Activated naive CD4-positive, alpha-beta T cell treated with anti-CD3 and anti-CD28 coated beads for 36 hours (primary cell): ENCODE measurements at regions not wholly inside any gene's neighbourhood (a gene's known extent, or its start where the extent isn't known, plus 50 kb on each side); places are given as distances from the start of the nearest gene placed in this dataset.

Source experiments
- CTCF ChIA-PET: fragments of 350-600 bp; sonication (Branson Sonifier 250); formaldehyde crosslinking; loops from one replicate; lab custom pipeline; 2021; ENCODE audit warnings: antibody characterized with exemption; lab: Charles Lee
- DNase-seq: peaks from one replicate; pipeline ENCODE4 v3.0.0-alpha.2; 2020
- H3K27ac Mint-ChIP-seq: one replicate; pipeline ENCODE4 v1.8.0; 2021; ENCODE audit warnings: mild to moderate bottlenecking, mixed read lengths
- H3K27me3 Mint-ChIP-seq: one replicate; pipeline ENCODE4 v1.8.0; 2021; ENCODE audit warnings: low read depth, mixed read lengths
- H3K36me3 Mint-ChIP-seq: one replicate; pipeline ENCODE4 v1.8.0; 2021; ENCODE audit warnings: low read depth, mixed read lengths
- H3K4me1 Mint-ChIP-seq: one replicate; pipeline ENCODE4 v1.8.0; 2021; ENCODE audit warnings: low read depth, mixed read lengths
- H3K4me3 Mint-ChIP-seq: one replicate; pipeline ENCODE4 v1.8.0; 2021; ENCODE audit warnings: mild to moderate bottlenecking, moderate library complexity, mixed read lengths
- H3K9me3 Mint-ChIP-seq: one replicate; pipeline ENCODE4 v1.8.0; 2021; ENCODE audit warnings: mixed read lengths
- intact Hi-C: fragments of 100-400 bp; cut with micrococcal nuclease; formaldehyde crosslinking; loops from one replicate; pipeline ENCODE4 v1.15.1; 2023

DNA sequence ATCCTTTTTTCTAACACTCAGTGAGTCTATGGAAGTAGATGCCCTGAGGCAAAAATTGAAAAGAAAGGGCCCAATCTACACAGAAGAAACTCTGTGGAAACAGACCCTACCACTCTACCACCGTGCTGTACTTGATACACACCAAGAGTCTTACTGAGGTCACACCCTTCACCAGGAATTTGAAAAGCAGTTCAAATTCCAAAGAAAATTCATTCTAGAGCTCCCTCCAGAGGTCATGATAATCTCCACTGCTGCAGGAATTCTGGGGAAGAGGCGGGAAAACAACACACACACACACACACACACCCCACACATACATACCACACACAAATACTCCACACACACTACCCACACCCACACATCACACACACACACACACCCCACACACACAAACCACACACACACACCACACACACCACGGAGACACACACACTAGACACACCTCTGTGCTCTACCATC is 336.8 kb downstream of the HDGFL1 start:
- intact Hi-C loops: no loop called here
- no peak overlapping the region for H3K4me3 Mint-ChIP-seq
- CTCF ChIA-PET: interaction anchor here (0.7 kb wide), 1 partner anchor 178 kb away, joined by 3 read pairs; no protein-coding TSS in a partner anchor
- H3K27ac Mint-ChIP-seq: no peak overlapping the region
- H3K9me3 Mint-ChIP-seq: no peaks in the 10 kb centered on the region
- no peak for DNase-seq
- no peaks in the 10 kb centered on the region for H3K36me3 Mint-ChIP-seq
- H3K27me3 Mint-ChIP-seq: no peaks in the 10 kb centered on the region
- H3K4me1 Mint-ChIP-seq: no peaks in the 10 kb centered on the region

DNA sequence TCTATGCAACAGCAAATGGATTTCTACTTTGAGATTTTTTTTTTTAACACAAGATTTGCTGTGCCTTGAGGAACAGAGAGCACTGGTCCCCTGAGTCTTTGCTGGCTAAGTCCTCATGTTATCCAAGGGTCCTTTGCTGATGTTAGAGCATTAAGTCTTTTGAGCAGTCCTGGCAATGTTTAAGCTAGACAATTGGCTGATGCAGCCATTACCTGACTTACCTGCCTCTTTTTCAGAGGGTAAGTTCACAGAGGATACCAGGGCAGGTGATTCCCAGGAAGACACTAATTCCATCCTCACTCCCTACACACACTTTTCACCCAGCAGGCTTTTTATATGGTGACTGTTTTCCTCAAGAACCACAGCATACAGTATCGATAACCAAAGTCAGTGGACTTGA is 337.7 kb downstream of the HDGFL1 start:
- Mint-ChIP-seq H3K4me1 (no peaks in the 10 kb centered on the region), H3K9me3 (no peaks in the 10 kb centered on the region), H3K27me3 (no peaks in the 10 kb centered on the region), H3K36me3 (no peaks in the 10 kb centered on the region), H3K4me3 (no peak overlapping the region), H3K27ac (no peak overlapping the region)
- CTCF ChIA-PET: interaction anchor here (0.7 kb wide), 2 partner anchors 179 to 1457 kb away, joined by 3 read pairs; no protein-coding TSS in a partner anchor
- DNase-seq: no peak
- intact Hi-C loops: no loop called here

DNA sequence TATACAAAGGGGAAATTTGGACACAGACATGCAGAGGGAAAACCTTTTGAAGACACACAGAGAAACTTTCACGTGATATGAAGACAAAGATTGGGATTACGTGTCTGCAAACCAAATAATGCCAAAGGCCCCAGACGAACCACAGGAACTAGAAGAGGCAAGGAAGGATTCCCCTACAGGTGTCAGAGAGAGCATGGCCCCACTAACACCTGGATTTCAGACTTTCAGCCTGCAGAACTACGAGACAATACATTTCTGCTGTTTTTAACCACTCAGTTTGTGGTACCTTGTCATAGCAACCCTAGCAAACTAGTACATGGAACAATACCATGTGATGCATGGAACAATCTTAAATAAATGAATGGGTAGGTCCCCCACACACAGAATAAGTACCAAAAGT is 341.0 kb downstream of the HDGFL1 start:
- Mint-ChIP-seq H3K27ac (no peak overlapping the region), H3K27me3 (no peaks in the 10 kb centered on the region), H3K4me1 (no peaks in the 10 kb centered on the region), H3K4me3 (no peak overlapping the region), H3K36me3 (no peaks in the 10 kb centered on the region), H3K9me3 (no peaks in the 10 kb centered on the region)
- intact Hi-C loops: no loop called here
- DNase-seq: no peak
- CTCF ChIA-PET: no interaction called here

DNA sequence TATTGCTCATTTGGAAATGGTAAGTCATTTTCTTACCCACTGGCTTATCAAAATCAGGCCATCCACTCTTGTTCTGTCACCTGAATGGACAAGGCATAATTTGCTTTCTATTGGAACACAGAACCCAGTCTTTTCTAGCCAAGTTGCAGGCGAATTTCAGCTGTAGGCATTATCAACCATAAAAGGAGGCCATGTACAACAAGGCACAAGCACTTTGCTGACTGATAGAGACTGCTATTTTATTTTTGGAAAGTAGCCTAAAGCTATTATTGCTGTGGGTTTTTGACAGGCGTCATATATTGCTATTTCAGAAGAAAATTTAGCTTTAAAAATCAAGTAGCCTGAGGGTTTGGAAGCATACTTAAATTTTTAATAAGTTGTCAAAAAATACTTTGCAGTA is 344.2 kb downstream of the HDGFL1 start:
- no peaks in the 10 kb centered on the region for H3K9me3 Mint-ChIP-seq

DNA sequence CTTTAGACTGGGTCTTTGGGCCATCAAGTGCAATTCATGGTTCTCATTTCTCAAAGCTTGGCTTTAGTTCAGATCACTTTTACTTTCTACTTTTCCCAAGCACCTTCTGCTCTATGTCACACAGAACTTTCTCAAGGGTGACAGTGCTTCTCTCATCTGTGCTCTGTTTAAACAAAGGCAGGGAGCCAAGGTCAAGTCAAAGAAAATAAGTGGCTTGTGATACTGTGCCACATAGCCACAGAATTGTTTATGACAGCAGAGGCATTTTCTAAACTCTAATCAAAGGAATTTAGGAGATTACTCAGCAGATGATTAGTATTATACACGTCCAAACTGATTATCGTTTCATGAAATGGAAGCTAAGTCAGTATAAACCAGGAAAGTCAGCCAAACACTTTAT is 348.0 kb downstream of the HDGFL1 start:
- H3K27ac Mint-ChIP-seq: no peak overlapping the region
- CTCF ChIA-PET: no interaction called here
- intact Hi-C loops: no loop called here
- no peak overlapping the region for H3K4me3 Mint-ChIP-seq
- no peaks in the 10 kb centered on the region for H3K36me3 Mint-ChIP-seq
- no peaks in the 10 kb centered on the region for H3K27me3 Mint-ChIP-seq
- H3K9me3 Mint-ChIP-seq: no peaks in the 10 kb centered on the region
- H3K4me1 Mint-ChIP-seq: no peaks in the 10 kb centered on the region
- DNase-seq: no peak

More for the DNA sequence above, 344.2 kb downstream of the HDGFL1 start:
- CTCF ChIA-PET: no interaction called here
- Mint-ChIP-seq H3K4me1 (no peaks in the 10 kb centered on the region), H3K27ac (no peak overlapping the region), H3K4me3 (no peak overlapping the region), H3K27me3 (no peaks in the 10 kb centered on the region), H3K36me3 (no peaks in the 10 kb centered on the region)
- DNase-seq: no peak
- intact Hi-C loops: no loop called here

DNA sequence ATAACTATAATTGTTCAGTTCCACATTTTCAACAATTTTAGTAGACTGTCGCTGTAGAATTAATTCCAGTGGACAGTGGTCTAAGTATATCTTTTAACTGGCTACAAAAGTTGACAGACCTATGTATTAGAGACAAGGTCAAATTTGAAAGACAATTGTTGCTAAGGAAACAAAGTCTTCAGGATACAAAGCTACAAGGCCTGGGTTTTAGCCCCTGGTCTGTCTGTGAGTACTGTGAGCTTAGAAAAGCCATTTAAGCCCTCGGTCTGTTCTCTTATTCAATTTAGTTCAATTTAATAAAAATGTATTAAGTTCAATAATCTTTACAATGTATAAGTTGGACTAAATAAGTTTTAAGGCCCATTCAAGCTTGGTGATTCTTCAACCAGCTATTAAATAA is 352.5 kb downstream of the HDGFL1 start:
- H3K27ac Mint-ChIP-seq: no peak overlapping the region
- no peaks in the 10 kb centered on the region for H3K27me3 Mint-ChIP-seq
- no peaks in the 10 kb centered on the region for H3K4me1 Mint-ChIP-seq
- intact Hi-C loops: no loop called here
- H3K36me3 Mint-ChIP-seq: no peaks in the 10 kb centered on the region
- no peak overlapping the region for H3K4me3 Mint-ChIP-seq
- H3K9me3 Mint-ChIP-seq: no peaks in the 10 kb centered on the region
- DNase-seq: no peak
- CTCF ChIA-PET: no interaction called here

DNA sequence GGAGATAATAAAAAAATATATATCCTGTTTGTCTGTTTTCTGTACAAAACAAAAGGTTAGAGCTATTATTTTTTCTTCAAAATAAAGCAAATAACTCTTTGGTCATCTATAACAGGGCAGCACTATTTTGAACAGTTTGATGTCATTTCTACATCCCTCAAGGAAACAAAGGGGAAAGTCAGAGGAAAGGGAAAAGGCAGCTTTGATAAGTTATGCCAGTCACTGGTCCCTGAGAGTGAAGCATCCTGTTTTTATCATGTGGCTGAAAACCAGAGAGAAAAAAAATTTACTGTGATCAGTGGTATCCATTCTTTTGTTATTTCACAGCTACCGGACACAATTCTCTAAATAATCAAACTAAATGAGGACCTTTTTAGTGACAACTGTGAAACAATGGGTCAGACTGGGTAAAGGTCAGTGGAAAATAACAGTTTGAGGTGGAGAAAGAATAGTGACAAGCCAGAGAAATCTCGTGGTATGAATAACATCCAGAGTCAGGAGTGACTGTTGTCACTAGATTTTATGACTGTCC is 356.0 kb downstream of the HDGFL1 start:
- H3K27me3 Mint-ChIP-seq: no peaks in the 10 kb centered on the region
- DNase-seq: no peak
- no peaks in the 10 kb centered on the region for H3K4me1 Mint-ChIP-seq
- intact Hi-C loops: no loop called here
- no peaks in the 10 kb centered on the region for H3K36me3 Mint-ChIP-seq
- CTCF ChIA-PET: no interaction called here
- H3K9me3 Mint-ChIP-seq: no peaks in the 10 kb centered on the region
- no peak overlapping the region for H3K27ac Mint-ChIP-seq
- no peak overlapping the region for H3K4me3 Mint-ChIP-seq

DNA sequence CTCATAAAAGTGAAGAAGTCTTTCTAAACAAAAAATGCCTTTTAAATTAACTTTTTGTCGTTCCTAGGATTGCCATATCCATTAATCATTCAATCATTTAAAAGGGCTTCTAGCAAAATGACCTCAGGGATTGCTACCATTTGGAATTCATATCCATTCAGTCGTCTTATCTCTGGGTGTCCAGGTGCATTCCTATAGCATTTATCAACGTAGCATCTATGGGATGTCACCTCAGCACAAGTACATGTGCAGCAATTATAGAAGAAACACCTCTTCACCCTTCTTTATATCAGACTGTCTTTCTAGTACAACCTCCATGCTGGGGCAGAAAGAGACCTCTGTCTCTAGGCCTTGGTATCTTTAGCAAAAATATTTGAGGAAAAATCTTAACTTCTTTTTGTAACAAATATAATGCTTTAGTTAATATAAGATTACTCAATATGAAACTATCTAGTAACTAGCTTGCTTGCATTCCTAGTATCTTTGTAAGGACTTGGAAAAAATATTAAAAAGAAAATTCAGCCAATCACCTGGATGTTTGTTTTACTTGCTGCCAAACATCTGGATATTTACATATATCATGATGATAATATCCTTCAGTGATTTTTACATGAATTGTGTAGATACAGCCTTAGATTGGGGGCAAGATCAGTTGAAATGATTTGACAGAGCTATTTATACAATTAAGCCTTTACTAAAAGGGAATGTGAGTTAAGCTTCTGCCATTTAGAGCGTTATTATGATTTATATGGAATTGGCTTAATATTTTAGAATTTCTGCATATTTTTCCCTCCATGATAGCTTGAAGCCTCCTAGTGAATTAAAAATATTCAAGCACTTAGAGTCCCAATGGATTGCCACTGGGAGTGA is 356.8 kb downstream of the HDGFL1 start:
- Mint-ChIP-seq H3K9me3 (no peaks in the 10 kb centered on the region), H3K36me3 (no peaks in the 10 kb centered on the region), H3K4me3 (no peak overlapping the region), H3K4me1 (no peaks in the 10 kb centered on the region), H3K27me3 (no peaks in the 10 kb centered on the region), H3K27ac (no peak overlapping the region)
- CTCF ChIA-PET: no interaction called here
- intact Hi-C loops: no loop called here
- no peak for DNase-seq

DNA sequence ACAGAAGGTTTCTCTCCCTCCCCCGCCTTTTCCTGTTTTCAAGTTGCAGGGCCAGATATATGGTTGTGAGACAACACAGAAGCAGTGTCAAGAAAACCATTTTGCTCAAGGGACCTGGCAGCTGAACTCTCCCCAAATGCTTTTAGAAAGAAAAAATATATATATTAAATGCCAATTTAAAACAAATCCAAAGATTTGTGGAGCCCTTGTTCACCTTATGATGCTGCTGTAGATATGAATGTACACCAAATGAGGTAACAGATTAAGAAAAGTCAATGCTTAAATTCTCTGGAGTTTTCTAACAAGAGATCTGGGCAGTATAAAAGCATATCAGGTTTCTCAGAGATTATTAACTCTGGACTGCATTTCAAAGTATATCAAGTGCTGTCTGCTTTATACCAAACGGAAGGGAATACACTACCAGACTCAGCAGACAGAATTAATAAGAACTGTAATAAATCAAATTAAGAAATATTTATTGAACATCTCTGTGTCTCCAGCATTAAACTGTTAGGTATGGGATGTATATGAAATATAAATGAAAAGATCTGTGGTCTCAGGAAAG is 357.5 kb downstream of the HDGFL1 start:
- no peak for DNase-seq
- no peaks in the 10 kb centered on the region for H3K36me3 Mint-ChIP-seq
- CTCF ChIA-PET: no interaction called here
- H3K4me3 Mint-ChIP-seq: no peak overlapping the region
- intact Hi-C loops: no loop called here
- H3K4me1 Mint-ChIP-seq: no peaks in the 10 kb centered on the region
- H3K27me3 Mint-ChIP-seq: no peaks in the 10 kb centered on the region
- no peak overlapping the region for H3K27ac Mint-ChIP-seq
- H3K9me3 Mint-ChIP-seq: no peaks in the 10 kb centered on the region

DNA sequence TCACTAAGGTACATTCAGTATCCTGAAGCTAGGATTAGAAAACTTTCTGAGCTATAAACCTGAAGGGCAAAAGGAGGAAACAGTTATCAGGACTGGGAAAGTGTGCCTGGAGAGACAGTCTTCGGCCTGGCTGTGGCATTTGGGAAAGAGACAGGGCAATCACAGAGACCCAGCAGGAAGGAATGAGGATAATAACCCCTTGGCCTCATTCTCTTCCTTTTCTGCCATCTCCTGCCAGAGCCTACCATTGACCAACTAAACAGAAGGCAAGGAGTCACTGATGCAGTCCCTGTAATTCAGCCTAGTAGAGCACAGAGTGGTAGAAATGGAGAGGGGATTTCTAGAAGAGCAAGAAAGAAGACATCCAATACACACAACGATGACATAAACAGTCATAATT is 359.4 kb downstream of the HDGFL1 start:
- intact Hi-C loops: no loop called here

DNA sequence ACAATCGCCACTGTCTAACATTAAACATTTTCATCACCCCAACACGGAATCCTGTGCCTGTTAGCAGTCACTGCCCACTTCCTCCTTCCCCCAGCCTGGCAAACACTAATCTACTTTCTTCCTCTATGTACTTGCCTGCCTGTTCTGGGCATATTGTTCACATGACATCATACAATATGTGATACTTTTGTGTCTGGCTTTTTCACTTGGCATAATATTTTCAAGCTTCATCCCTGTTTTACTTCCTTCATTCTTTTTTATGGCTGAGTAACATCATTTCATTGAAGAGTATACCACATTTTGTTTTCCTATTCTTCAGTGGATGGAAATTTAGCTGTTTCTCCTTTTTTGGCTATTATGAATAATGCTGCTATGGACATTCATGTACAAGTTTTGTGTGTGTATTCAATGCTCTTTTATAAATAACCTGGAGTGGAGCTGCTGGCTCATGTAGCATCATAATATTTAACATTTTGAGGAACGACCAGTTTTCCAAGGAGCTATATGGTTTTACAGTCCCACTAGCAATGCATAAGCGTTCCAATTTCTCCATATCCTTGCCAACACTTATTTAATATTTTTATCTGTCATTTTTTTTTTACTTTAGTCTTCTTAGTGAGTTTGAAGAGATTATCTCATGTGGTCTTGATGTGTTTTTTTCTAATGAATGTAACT is 360.1 kb downstream of the HDGFL1 start:
- H3K4me3 Mint-ChIP-seq: no peak overlapping the region
- H3K9me3 Mint-ChIP-seq: no peaks in the 10 kb centered on the region
- no peaks in the 10 kb centered on the region for H3K4me1 Mint-ChIP-seq
- no peaks in the 10 kb centered on the region for H3K36me3 Mint-ChIP-seq
- H3K27ac Mint-ChIP-seq: no peak overlapping the region
- no peak for DNase-seq
- intact Hi-C loops: no loop called here
- CTCF ChIA-PET: no interaction called here
- no peaks in the 10 kb centered on the region for H3K27me3 Mint-ChIP-seq

More for the DNA sequence above, 359.4 kb downstream of the HDGFL1 start:
- Mint-ChIP-seq H3K9me3 (no peaks in the 10 kb centered on the region), H3K27me3 (no peaks in the 10 kb centered on the region), H3K27ac (no peak overlapping the region), H3K36me3 (no peaks in the 10 kb centered on the region), H3K4me1 (no peaks in the 10 kb centered on the region), H3K4me3 (no peak overlapping the region)
- CTCF ChIA-PET: no interaction called here
- no peak for DNase-seq

DNA sequence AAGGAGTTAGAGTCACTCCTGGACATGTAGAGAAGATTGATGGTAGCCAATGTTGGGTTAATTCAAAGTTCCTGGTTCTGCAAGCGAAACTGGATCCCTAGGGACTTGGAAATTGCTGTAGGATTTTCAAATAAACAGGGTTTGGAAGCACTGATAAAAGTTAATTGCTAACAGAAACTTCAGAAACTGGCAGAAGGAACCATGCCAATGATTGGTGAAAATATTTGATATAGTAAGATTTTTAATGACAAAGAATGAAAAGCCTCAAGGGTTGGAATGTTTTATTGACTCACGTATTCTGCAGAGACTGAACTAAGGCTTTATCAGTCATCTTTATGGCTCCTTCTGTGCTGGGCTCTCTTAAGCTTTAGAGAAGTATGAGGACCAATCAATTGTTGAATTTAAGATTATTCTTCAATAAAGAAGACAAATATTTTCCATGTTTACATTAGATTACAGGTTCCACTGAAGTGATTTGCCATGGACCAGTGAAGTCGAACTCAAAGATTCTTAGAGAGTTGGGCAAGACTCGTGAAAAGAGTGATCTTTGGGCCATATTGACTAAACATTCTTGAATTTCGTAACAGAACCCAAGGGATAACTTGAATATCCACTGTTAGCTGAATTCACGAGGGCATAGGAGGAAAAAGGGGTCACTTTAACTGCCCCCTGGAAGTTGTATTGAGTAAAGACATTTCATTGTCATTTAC is 371.4 kb downstream of the HDGFL1 start:
- Mint-ChIP-seq H3K27ac (no peak overlapping the region), H3K27me3 (no peaks in the 10 kb centered on the region), H3K9me3 (peaks cover 1% of the 10 kb centered on the region), H3K4me3 (no peak overlapping the region), H3K36me3 (no peaks in the 10 kb centered on the region), H3K4me1 (no peaks in the 10 kb centered on the region)
- intact Hi-C loops: no loop called here
- CTCF ChIA-PET: no interaction called here
- DNase-seq: no peak
